CD1c-positive myeloid dendritic cell (primary cell): ENCODE measurements at regions not wholly inside any gene's neighbourhood (a gene's known extent, or its start where the extent isn't known, plus 50 kb on each side); places are given as distances from the start of the nearest gene placed in this dataset.

Source experiments
- DNase-seq: peaks from one replicate; pipeline ENCODE4 v3.0.0-alpha.2; 2016; ENCODE audit errors: extremely low spot score

DNA sequence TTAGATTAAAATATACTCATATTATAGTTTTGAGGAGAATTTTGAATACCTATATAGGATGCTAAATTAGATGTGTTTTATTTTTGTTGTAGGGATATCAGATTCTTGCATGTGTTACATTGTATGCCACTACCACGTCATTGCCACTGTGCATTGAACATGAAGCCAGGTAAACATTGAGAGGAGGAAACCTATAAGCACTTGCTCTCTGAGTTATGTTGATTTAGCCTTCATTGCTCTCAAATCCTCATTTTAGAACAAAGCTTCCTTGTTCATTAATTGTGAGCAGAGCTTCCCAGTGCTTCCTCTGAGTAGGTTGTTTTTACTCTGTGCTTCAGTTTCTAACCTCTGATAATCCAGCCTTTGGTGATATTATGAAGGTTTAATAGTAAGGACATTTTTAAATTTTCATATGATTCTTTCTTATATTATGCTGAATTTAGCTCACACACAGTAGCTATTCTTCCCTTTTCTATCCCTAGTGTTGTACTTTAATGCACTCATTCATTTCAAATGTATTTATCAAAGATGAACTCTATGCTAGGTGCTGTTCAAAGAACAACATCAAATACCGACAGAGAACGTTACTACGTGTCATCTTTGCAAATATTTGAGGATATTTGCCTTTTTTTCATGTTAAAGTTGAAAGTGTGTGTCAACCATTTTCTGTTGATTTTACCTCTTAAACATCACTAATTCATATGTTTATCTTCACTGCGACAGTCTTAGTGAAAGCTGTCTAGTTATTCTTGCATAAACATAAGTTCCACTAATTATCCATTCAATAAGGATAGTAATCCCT, 1448.0 kb upstream of the MIR17HG start:
- DNase-seq: no peak

DNA sequence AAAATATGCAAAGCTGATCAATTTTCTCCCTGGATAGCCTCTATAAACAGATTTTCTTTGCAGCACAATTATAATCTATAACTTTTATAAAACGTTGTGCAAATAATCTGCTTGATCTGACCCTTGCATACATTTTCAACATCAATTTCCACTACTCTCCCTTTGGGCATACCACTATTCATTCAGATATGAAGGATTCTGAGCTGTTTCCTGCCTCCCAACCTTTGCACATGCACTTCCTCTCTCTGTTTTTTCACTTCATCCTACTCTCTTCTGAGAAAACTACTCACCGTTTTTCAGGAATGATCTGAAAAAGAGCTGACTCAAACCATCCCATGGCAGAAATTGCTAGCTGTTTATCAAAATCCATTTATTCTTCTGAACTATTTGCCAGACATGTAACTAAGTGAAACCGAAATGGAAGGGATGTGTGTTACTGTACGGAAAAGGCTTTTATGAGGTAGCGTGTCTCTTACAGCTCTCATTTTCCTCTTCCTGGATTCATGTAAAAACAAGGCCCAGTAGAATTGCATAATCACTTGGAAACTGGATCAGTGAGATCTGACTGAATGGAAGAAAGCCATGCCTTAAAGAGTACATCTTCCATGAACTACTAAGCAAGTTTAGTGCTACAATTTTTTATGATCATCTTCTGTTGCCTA, 1447.3 kb upstream of the MIR17HG start:
- no peak for DNase-seq

GRCh38 chr13:89902223-89902622, 1445.3 kb upstream of the MIR17HG start:
- no peak for DNase-seq

DNA sequence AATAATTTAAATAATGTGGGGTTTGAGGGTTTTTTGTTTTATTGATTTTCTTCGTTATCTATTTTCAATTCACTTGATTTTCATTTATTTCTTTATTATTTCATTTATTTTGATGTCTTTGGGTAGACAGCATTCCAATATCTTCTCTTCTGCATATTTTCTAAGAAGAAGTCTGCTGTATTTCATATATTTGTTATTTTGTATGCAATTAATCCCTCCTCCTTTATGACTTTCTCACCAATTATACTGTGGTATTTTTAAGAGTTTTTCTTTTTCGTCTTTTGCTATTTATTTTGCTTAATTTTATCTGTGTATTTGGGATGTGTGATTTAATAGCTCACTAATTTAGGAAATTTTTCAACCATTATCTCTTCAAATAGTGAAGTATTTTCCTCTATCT, 1444.4 kb upstream of the MIR17HG start:
- DNase-seq: no peak

GRCh38 chr13:89910166-89910565, 1437.3 kb upstream of the MIR17HG start:
- DNase-seq: no peak

GRCh38 chr13:89916551-89916950, 1430.9 kb upstream of the MIR17HG start:
- no peak for DNase-seq

DNA sequence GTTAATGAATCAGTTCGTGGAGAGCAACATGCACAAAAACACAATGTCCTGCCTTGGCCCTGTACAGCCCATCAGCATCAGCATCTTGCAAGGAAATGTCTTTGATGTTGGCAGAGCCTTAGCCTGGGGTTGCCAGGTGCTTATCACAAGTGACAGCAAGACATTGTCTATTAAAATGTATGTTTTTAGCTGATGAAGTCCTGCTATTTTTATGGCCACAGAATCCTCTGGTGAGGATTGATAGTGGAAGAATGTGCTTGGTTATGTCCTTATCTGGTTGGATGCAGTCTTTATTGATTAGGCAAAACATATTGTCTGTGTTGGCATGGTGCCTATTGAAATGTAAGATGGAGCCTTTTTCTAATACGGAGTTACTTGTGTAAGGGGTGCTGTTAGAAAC, 1427.0 kb upstream of the MIR17HG start:
- no peak for DNase-seq

GRCh38 chr13:89923052-89923451, 1424.4 kb upstream of the MIR17HG start:
- no peak for DNase-seq

DNA sequence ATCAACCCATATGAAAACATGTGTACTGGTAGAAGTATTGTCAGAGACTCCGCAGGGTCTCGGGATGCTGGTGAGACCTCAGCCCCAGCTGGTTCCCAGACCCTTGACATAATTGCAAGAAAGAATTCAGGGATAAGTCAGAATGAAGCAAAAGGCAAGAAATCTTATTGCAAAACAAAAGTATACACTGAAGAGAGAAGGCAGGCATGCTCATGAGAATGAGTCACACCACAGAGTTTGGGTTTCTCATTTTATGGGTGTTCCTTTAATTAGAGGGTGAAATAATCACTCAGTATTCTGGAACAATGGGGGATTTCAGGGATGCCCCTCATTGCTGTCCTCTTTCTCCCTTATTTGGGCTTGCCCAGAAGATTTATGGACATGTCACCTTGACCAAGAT, 1423.8 kb upstream of the MIR17HG start:
- DNase-seq: no peak

DNA sequence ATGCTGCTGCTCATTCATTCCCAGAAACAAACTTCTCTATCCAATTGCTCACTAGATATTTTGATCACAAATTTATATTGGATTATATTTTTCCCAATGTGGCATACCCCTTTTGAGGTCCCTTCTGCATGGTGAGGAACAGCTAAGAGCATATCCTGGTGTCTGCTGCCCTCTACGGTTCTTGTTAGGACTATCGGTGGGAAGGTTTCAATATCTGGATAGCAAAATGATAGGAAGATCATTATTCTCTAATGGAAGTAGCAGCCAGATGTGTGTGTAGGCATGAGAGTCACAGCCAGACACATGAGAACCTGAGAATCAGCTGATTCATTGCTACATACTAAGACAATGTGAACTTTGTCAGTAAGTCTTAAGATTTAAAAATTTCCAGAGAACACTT, 1422.4 kb upstream of the MIR17HG start:
- DNase-seq: no peak

- DNase-seq: no peak
These were observed 1416.6 kb upstream of the MIR17HG start for GRCh38 chr13:89930861-89931260.

DNA sequence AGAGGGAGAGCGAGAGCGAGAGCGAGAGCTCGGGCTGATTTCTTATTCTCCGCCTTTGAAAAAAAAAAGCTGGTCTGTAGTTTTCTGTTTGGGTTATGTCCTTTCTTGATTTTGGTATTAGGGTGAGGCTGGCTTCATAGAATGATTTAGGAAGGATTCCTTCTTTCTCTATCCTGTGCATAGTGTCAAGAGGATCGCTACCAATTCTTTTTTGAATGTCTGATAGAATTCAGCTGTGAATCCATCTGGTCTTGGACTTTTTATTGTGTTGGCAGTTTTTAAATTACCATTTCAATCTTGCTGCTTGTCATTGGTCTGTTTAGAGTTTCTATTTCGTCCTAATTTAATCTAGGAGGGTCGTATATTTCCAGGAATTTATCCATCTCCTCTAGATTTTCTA, 1414.6 kb upstream of the MIR17HG start:
- no peak for DNase-seq

- no peak for DNase-seq
These were observed 1411.2 kb upstream of the MIR17HG start for GRCh38 chr13:89936256-89936655.

DNA sequence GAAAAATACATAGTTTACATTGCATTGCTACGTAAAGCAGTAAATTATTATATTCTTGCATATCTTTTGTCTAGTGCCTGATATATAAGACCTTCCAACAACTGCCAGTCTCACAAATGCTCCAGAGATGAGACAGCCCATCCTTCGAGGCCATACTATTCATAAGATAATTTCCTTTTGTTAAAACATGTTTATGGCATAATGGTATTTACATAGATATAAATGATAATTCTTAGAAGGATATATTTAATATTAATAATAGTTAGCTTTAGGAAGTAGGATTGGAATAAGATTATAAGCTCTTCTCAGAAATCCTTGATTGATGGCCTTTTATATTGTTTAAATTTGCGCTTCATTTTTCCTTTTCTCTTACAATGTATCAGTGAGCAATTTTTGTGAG, 1410.1 kb upstream of the MIR17HG start:
- no peak for DNase-seq

DNA sequence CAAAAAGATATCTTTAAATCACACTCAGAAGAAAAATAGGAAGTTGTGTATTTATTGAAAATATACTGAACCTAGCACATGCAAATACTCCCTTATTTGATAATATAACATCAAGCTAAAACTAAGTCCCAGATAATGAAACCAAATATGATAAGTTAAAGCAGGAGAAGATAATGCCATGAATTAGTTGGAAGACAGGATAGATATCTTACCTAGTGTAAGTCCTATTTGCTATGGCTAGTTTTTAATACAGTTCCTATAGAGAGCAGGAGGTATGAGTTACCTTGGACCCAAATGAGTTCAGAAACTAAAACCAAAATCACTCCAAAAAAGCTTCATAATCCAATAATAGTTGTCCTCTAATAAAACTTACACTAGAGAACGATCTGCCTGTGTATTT, 1407.1 kb upstream of the MIR17HG start:
- DNase-seq: no peak

DNA sequence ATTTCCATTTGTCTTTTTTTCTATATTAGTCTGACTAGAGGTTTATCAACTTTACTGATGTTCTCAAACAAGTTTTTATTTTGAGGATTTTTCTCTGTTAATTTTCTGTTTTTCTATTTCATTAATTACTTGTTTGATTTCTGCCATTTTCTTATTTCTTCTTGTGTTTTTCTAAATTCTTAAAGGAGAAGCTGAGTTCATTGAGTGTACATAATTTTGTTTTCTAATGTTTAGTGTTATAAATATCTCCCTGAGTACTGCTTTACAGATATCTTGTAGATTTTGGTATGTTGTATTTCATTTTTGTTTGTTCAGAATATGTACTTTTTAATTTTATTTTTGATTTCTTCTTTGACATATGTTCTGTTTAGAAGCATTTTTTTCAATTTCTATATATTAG, 1404.3 kb upstream of the MIR17HG start:
- no peak for DNase-seq

DNA sequence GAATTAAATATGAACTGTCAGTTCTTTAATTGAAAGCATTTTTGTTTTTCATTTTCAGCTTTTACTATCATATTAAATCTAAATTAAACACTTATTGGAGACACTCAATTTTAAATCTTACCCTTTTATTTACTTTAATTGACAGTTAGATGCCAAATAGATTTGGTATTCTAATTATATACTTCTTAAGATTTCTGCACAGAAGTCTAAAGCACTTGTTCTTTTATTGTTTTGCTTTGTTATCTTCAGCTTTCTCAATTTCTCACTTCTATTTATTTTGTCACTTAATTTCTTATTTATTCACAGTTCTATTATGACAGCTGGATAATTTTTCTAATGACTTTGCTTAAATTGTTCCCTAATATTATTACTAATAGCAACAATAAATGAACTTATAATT, 1397.3 kb upstream of the MIR17HG start:
- DNase-seq: no peak

DNA sequence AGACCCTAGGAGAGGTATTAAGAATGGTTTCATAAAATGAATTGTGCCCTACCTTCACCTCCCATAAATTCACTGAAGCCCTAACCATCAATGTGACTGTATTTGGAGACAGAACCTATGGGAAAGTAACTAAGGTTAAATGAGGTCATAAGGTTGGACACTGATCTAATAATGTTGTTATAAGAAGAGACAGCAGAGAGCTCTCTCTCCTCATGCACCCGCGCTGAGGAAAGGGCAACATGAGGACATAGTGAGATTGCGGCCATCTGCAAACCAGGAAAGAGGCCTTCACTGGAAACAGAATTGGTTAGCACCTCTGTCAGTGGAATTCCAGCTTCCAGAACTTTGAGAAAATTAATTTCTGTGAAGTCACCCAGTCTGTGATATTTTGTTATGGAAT, 1396.1 kb upstream of the MIR17HG start:
- DNase-seq: no peak

GRCh38 chr13:89953581-89953980, 1393.9 kb upstream of the MIR17HG start:
- no peak for DNase-seq

DNA sequence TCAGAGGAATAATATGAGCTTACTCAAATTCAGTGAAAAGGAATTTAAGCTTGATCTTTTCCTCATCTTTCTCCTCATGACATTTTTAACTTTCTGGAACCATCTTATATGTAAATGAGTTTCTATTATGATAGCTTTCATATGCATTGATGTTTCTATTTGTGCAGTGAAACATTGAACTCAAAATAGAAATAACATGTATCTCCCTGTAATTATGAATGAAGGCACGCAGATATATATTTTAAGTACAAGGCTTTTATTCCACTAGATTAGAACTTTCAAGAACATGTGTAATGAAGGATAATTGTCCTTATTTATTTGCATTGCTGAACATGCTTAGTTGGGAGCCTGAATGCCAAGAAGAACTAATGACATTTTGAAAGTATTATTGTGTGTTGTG, 1391.7 kb upstream of the MIR17HG start:
- DNase-seq: no peak

DNA sequence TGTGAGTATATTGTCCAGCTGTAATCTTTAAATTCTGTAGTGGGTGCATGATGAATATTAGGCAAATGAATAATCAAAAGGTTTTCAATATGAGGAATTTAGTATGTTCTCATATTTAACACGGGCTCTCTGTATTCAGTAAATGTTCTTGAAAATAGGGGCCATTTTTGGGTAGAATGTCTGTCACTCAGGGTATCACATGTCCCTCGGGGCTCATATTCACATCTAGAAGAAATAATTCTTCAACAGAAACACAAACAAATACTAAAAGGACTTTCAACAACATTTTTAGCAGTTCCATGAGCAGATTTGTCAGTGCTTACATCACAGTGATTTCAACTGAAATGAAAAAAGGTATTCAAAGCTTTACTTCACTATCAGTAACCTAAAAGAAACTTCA, 1388.4 kb upstream of the MIR17HG start:
- DNase-seq: no peak

DNA sequence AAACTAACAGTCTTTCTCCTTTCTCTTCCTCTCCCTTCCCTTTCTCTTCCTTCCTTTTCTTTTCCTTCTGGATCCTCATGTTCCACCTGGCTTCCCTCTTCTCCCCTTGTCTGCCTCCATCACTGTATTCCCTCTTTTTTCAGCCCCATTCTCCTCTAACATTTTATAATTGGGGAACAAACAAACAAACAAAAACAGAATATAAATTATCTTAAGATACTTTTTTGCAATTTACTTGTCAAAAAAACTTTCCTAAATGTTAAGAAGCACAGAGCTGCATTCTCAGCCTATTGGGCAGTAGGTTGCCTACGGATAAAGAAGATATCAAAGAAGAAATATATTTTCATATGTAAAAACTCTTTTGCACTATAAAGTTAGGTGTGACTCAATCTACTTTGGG, 1382.2 kb upstream of the MIR17HG start:
- no peak for DNase-seq

DNA sequence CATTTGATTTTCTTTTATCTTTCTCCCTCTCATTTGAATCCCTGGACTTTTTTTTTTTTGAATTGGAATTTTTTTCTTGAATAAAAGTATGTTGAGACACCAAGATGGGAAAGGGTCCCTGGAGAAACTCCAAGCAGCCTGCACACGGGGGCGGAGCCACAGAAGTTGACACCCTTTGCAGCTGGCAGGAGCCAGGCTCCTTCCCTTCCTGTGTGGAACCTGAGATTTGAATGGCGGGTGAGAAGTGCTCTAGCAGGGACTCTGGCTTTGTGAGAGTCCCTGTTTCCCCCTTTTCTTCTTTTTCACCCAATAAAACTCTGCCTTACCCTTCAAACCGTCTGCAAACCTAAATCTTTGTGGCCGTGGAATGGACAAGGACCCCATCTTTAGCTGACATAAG, 1381.0 kb upstream of the MIR17HG start:
- DNase-seq: no peak

DNA sequence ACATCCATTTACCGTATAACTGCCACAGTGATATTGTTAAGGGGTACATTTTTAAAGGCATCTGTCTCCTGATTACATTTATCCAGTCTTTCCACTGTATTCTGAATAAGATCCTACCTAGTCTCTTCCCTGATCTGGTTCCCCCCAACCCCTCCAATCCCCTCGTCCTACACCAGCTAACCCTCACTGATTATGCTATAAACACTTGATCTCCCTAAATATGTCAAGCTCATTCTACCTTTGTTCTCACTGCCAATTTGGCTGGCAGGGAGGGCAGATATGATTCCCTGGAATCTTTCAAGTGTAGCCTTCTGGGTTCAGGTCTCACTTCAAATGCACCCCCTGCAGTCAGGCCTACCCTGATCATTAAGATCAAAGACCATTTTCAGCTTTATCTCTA, 1379.8 kb upstream of the MIR17HG start:
- no peak for DNase-seq
